Ishikawa (cell line): ENCODE measurements at regions not wholly inside any gene's neighbourhood (a gene's known extent, or its start where the extent isn't known, plus 50 kb on each side); places are given as distances from the start of the nearest gene placed in this dataset.

Experiments
- CEBPB ChIP-seq: IDR thresholded peaks from 2 replicates; pipeline ENCODE4 v1.6.1; 2012
- TAF1 ChIP-seq: IDR thresholded peaks from 2 replicates; pipeline ENCODE4 v1.6.1; 2012; ENCODE audit warnings: low read depth, mild to moderate bottlenecking

DNA sequence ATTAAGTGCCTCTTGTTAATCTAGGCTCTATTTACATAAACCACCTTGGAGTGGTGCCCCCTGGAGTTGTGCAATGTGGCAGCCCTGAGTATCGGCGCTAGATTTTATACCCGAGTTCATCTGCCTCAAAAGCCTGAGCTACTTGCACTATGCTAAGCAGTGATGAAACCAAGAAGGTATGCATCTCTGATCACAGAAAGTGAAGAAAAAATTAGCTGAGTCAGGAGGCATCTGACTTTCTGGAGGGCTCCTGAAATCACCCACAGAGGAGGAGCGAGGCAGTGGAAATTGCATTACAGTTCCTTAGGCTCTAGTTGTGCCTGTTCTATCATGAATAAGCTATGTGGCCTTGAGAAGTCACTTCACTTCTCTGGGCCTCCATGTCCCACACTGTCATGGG, 80.3 kb upstream of the PSMD7 start:
- TF ChIP-seq TAF1 (no peak), CEBPB (no peak)
